HG02571 (cell line): ENCODE measurements at regions not wholly inside any gene's neighbourhood (a gene's known extent, or its start where the extent isn't known, plus 50 kb on each side); places are given as distances from the start of the nearest gene placed in this dataset.
A peak's percentile ranks its signal among the peaks of the same experiment; 100 is the strongest.
"Not testable (repeated sequence)": the region's sequence is repeated elsewhere in the genome, so short reads cannot be mapped to it uniquely, and the experiment has no call there.

ENCODE experiments used
- ATAC-seq: cut with Tn5 transposase; IDR thresholded peaks from one replicate; pipeline ENCODE4 v1.9.1; 2021; ENCODE audit warnings: mild to moderate bottlenecking, moderate library complexity; ENCODE audit not compliant: unreplicated experiment

- ATAC-seq = no peak
Measured at GRCh38 chr6:164051427-164051826, 636.9 kb downstream of the QKI start.

- no peak for ATAC-seq
Measured at GRCh38 chr6:164049517-164049988, 635.0 kb downstream of the QKI start.

- no peak for ATAC-seq
Measured at GRCh38 chr6:164048840-164049516, 634.5 kb downstream of the QKI start.

- ATAC-seq = no peak
Measured at GRCh38 chr6:164045082-164045481, 630.6 kb downstream of the QKI start.

GRCh38 chr6:164043656-164044055 lies 629.1 kb downstream of the QKI start:
- not testable (repeated sequence) for ATAC-seq

GRCh38 chr6:164042212-164042611 lies 627.7 kb downstream of the QKI start:
- ATAC-seq = no peak

GRCh38 chr6:164040994-164041393 lies 626.5 kb downstream of the QKI start:
- ATAC-seq = no peak

- ATAC-seq = peak; percentile 68
Measured at GRCh38 chr6:164039954-164040375, 625.4 kb downstream of the QKI start.

- ATAC-seq = no peak
Measured at GRCh38 chr6:164037171-164037870, 622.8 kb downstream of the QKI start.

GRCh38 chr6:164035900-164036485 lies 621.5 kb downstream of the QKI start:
- ATAC-seq = no peak

GRCh38 chr6:164034602-164035140 lies 620.2 kb downstream of the QKI start:
- ATAC-seq = no peak

GRCh38 chr6:164025180-164025579 lies 610.7 kb downstream of the QKI start:
- ATAC-seq = no peak

GRCh38 chr6:164023535-164023934 lies 609.0 kb downstream of the QKI start:
- no peak for ATAC-seq

- ATAC-seq = no peak
Measured at GRCh38 chr6:164022632-164023031, 608.1 kb downstream of the QKI start.

GRCh38 chr6:164021589-164022250 lies 607.2 kb downstream of the QKI start:
- ATAC-seq = no peak

GRCh38 chr6:164020142-164020541 lies 605.6 kb downstream of the QKI start:
- ATAC-seq = no peak

GRCh38 chr6:164018133-164018532 lies 603.6 kb downstream of the QKI start:
- ATAC-seq = no peak

GRCh38 chr6:164016056-164016455 lies 601.5 kb downstream of the QKI start:
- ATAC-seq = no peak

GRCh38 chr6:164015088-164015484 lies 600.6 kb downstream of the QKI start:
- no peak for ATAC-seq

GRCh38 chr6:164014346-164015087 lies 600.0 kb downstream of the QKI start:
- no peak for ATAC-seq
